CD8-positive, alpha-beta memory T cell (primary cell): ENCODE measurements at regions not wholly inside any gene's neighbourhood (a gene's known extent, or its start where the extent isn't known, plus 50 kb on each side); places are given as distances from the start of the nearest gene placed in this dataset.
A peak's percentile ranks its signal among the peaks of the same experiment; 100 is the strongest.

Experiments used
- CTCF ChIA-PET: fragments of 350-600 bp; sonication (Branson Sonifier 250); formaldehyde crosslinking; loops from one replicate; lab custom pipeline; 2021; ENCODE audit warnings: antibody characterized with exemption; lab: Charles Lee
- POLR2A ChIA-PET: fragments of 350-600 bp; sonication (Branson Sonifier 250); formaldehyde crosslinking; loops from one replicate; lab custom pipeline; 2021; ENCODE audit warnings: antibody characterized with exemption; lab: Charles Lee
- DNase-seq, 5 donors: peaks; one replicate each; pipeline versions ENCODE4 v3.0.0 to v3.0.0-alpha.2; 2020 to 2022; ENCODE audit warnings: mixed read lengths in 1 of 5
- H3K27ac ChIP-seq: one replicate; pipeline ENCODE4 v1.7.0; 2013; ENCODE audit warnings: low read depth, mild to moderate bottlenecking, low read length, moderate library complexity
- H3K27me3 ChIP-seq: 2 replicates; pipeline ENCODE4 v1.7.0; 2013; ENCODE audit warnings: low read length, mild to moderate bottlenecking; ENCODE audit not compliant: insufficient read depth, poor library complexity, severe bottlenecking
- H3K36me3 ChIP-seq: 2 replicates; pipeline ENCODE4 v1.7.0; 2013; ENCODE audit warnings: mild to moderate bottlenecking, low read length, moderate library complexity; ENCODE audit not compliant: insufficient read depth
- H3K4me1 ChIP-seq: 2 replicates; pipeline ENCODE4 v1.7.0; 2013; ENCODE audit warnings: mild to moderate bottlenecking, low read length, moderate library complexity; ENCODE audit not compliant: insufficient read depth
- H3K4me3 ChIP-seq: 2 replicates; pipeline ENCODE4 v1.7.0; 2013; ENCODE audit warnings: mild to moderate bottlenecking, low read length
- H3K9me3 ChIP-seq: 2 replicates; pipeline ENCODE4 v1.7.0; 2013; ENCODE audit warnings: mild to moderate bottlenecking, low read length
- H3K27ac Mint-ChIP-seq, 8 donors: one replicate each; pipeline ENCODE4 v1.8.0; 2020 to 2021; ENCODE audit warnings: mixed read lengths in 8 of 8, mild to moderate bottlenecking in 6 of 8, inconsistent platforms in 3 of 8, moderate library complexity in 3 of 8
- H3K27me3 Mint-ChIP-seq, 2 donors: one replicate each; pipeline ENCODE4 v1.8.0; 2020 to 2021; ENCODE audit warnings: mixed read lengths in 2 of 2, mild to moderate bottlenecking in 1 of 2, moderate library complexity in 1 of 2
- H3K36me3 Mint-ChIP-seq, 3 donors: one replicate each; pipeline ENCODE4 v1.8.0; 2020 to 2021; ENCODE audit warnings: mixed read lengths in 3 of 3, inconsistent platforms in 1 of 3, mild to moderate bottlenecking in 1 of 3
- H3K4me1 Mint-ChIP-seq, 3 donors: one replicate each; pipeline ENCODE4 v1.8.0; 2020 to 2021; ENCODE audit warnings: mixed read lengths in 3 of 3, inconsistent platforms in 1 of 3, mild to moderate bottlenecking in 1 of 3
- H3K4me3 Mint-ChIP-seq, 7 donors: one replicate each; pipeline ENCODE4 v1.8.0; 2020 to 2021; ENCODE audit warnings: mixed read lengths in 7 of 7, mild to moderate bottlenecking in 6 of 7, moderate library complexity in 4 of 7, inconsistent platforms in 2 of 7
- H3K9me3 Mint-ChIP-seq, 5 donors: one replicate each; pipeline ENCODE4 v1.8.0; 2020 to 2022; ENCODE audit warnings: mixed read lengths in 5 of 5, mild to moderate bottlenecking in 3 of 5, moderate library complexity in 2 of 5, inconsistent platforms in 1 of 5

DNA sequence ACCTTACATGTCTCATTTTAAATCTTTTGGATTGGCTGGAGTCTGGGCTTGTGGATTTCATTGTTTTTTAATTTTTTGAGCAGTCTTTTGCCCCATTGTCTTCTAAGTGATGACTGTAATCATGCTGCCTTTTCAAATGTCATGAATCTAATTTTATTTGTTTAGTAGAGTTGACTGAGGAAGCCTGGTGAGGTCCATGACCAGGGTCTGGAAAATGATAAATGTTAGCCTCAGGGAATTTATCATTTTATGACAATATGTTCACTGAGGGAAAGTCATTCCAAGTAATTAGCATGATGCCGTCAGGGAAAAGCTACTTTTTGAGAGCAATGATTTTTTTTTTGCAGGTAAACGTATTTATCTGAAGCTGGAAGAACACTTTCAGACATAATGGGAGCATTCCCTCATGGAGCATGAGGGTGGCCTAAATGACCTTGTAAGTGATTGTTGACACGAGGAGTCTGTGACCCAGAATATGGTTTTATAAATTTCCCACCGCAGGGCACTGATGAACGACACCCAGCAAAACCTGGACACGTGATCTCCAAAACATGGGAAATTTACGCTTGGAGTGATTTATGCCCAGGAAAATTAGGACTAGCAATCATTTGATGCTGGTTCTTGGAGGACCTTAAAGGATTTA is 155.3 kb upstream of the NABP1 start:
- Histone ChIP-seq H3K27me3 (no peaks in the 10 kb centered on the region), H3K9me3 (no peaks in the 10 kb centered on the region), H3K4me1 (no peaks in the 10 kb centered on the region), H3K36me3 (no peaks in the 10 kb centered on the region), H3K27ac (no peak overlapping the region), H3K4me3 (no peak overlapping the region)
- no peak for DNase-seq
- H3K36me3 Mint-ChIP-seq, result peaks cover 0 to 4% (median 0%) of the 10 kb centered on the region in 3 donors
- no peaks in the 10 kb centered on the region for H3K4me1 Mint-ChIP-seq
- H3K27ac Mint-ChIP-seq, result no peak overlapping the region
- peaks cover 3 to 20% of the 10 kb centered on the region in 2 donors for H3K27me3 Mint-ChIP-seq
- POLR2A ChIA-PET, result no interaction called here
- H3K9me3 Mint-ChIP-seq, result no peaks in the 10 kb centered on the region
- CTCF ChIA-PET, result interaction anchor here (1.0 to 5.6 kb wide), 3 partner anchors 350 to 368 kb away, joined by 3 to 72 read pairs (median 7); no protein-coding TSS in a partner anchor
- no peak overlapping the region for H3K4me3 Mint-ChIP-seq

DNA sequence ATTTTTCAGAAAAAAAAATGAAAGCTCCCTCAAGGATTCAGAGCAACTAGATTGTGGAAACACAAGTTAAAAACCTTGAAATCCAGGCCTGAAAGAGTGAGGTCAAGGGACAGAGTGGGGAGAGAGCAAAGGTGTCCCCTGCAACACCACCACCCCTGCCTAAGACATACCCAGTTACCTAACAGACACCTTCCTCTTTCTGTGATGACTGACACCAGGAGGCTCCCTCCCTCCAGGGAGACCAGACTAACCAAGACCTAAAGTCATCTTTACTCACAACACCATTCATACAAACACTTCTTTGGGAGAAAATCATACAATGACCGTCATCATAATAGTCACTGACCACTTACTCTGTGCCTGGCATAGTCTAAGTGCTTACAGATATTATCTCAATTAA is 151.8 kb upstream of the NABP1 start:
- no peak overlapping the region for H3K4me3 Mint-ChIP-seq
- H3K27me3 Mint-ChIP-seq, result peaks cover 0 to 1% of the 10 kb centered on the region in 2 donors
- Histone ChIP-seq H3K27me3 (no peaks in the 10 kb centered on the region), H3K36me3 (no peaks in the 10 kb centered on the region), H3K4me3 (no peak overlapping the region), H3K27ac (no peak overlapping the region), H3K9me3 (no peaks in the 10 kb centered on the region), H3K4me1 (no peaks in the 10 kb centered on the region)
- ChIA-PET CTCF (interaction anchor here (5.6 kb wide), 1 partner anchor 361 kb away, joined by 72 read pairs; no protein-coding TSS in a partner anchor), POLR2A (no interaction called here)
- DNase-seq, result no peak
- no peaks in the 10 kb centered on the region for H3K4me1 Mint-ChIP-seq
- no peaks in the 10 kb centered on the region for H3K36me3 Mint-ChIP-seq
- H3K9me3 Mint-ChIP-seq, result no peaks in the 10 kb centered on the region
- peak overlapping the region in 1 of 8 donors; percentile 23 for H3K27ac Mint-ChIP-seq

DNA sequence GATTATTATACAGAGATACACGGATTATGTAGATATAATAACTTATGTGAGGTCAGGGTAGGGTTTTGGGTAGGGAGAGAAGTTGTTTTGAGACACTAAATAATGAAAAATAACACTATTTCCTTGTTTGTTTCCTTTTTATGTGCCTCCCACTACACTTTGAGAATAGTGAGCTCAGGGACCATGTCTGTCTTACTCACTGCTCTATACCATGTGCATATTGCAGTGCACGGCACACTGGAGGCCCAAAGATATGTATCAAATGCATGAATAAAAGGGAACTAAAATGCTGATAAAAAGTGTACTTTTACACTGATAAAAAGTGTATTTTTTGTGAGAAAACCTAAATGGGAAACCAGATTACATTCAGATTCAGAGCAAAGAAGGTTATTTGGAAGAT is 151.4 kb upstream of the NABP1 start:
- POLR2A ChIA-PET, result no interaction called here
- no peaks in the 10 kb centered on the region for H3K4me1 ChIP-seq
- H3K9me3 Mint-ChIP-seq, result no peaks in the 10 kb centered on the region
- H3K4me1 Mint-ChIP-seq, result no peaks in the 10 kb centered on the region
- H3K36me3 Mint-ChIP-seq, result peaks cover 0 to under 1% (median 0%) of the 10 kb centered on the region in 3 donors
- peaks cover 1 to 2% of the 10 kb centered on the region in 2 donors for H3K27me3 Mint-ChIP-seq
- no peak overlapping the region for H3K4me3 ChIP-seq
- CTCF ChIA-PET, result interaction anchor here (5.6 kb wide), 1 partner anchor 362 kb away, joined by 72 read pairs; no protein-coding TSS in a partner anchor
- DNase-seq, result no peak
- no peaks in the 10 kb centered on the region for H3K36me3 ChIP-seq
- H3K27me3 ChIP-seq, result no peaks in the 10 kb centered on the region
- no peak overlapping the region for H3K4me3 Mint-ChIP-seq
- H3K9me3 ChIP-seq, result no peaks in the 10 kb centered on the region
- H3K27ac ChIP-seq, result no peak overlapping the region
- no peak overlapping the region for H3K27ac Mint-ChIP-seq

DNA sequence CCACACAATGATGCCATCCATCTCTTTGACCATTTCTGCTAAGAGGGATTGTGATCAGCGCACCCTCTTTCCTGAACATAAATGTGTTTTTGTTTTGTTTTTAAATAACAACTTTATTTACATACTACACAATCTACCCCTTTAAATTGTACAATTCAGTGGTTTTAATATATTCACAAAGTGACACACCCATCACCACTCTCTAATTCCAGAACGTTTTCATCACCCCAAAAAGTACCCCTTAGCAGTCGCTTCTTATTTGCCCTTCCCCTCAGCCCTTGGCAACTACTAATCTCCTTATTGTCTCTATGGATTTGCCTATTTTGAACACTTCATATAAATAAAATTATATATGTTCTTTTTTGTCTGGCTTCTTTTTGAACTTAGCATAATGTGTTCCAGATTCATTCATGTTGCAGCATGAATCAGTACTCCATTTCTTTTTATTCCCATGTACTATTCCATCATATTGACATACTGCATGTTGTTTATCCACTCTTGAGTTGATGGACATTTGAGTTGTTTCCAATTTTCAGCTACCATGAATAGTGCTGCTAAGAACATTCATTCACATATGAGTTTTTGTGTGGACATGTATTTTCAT is 150.9 kb upstream of the NABP1 start:
- DNase-seq, result no peak
- POLR2A ChIA-PET, result no interaction called here
- H3K27me3 ChIP-seq, result no peaks in the 10 kb centered on the region
- Mint-ChIP-seq H3K27me3 (peaks cover 1 to 7% of the 10 kb centered on the region in 2 donors), H3K4me1 (no peaks in the 10 kb centered on the region), H3K27ac (no peak overlapping the region), H3K9me3 (no peaks in the 10 kb centered on the region), H3K36me3 (peaks cover 0 to 1% (median 0%) of the 10 kb centered on the region in 3 donors), H3K4me3 (no peak overlapping the region)
- H3K36me3 ChIP-seq, result no peaks in the 10 kb centered on the region
- H3K4me3 ChIP-seq, result no peak overlapping the region
- CTCF ChIA-PET, result no interaction called here
- H3K4me1 ChIP-seq, result no peaks in the 10 kb centered on the region
- H3K27ac ChIP-seq, result no peak overlapping the region
- H3K9me3 ChIP-seq, result no peaks in the 10 kb centered on the region

DNA sequence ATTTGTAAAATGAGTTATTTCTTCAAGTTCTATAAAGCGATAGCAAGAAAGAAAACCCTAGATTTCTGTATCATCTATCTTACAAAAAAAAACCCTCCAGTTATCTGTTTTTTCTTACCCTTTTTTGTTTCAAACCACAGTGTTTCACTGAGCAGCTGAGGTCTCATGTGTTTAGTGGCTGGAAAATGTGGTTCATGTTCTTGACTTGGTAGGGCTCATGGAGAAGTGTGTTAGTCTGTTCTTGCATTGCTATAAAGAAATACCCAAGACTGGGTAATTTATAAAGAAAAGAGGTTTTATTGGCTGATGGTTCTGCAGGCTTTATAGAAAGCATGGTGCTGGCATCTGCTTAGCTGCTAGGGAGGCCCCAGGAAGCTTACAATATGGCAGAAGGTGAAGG is 147.3 kb upstream of the NABP1 start:
- no peak overlapping the region for H3K27ac ChIP-seq
- no peaks in the 10 kb centered on the region for H3K4me1 ChIP-seq
- Mint-ChIP-seq H3K4me3 (no peak overlapping the region), H3K36me3 (peaks cover 0 to 1% (median 0%) of the 10 kb centered on the region in 3 donors), H3K4me1 (no peaks in the 10 kb centered on the region), H3K27ac (peak overlapping the region in 1 of 8 donors; percentile 42), H3K9me3 (no peaks in the 10 kb centered on the region), H3K27me3 (peaks cover 9 to 19% of the 10 kb centered on the region in 2 donors)
- no peak overlapping the region for H3K4me3 ChIP-seq
- ChIA-PET POLR2A (no interaction called here), CTCF (interaction anchor here (0.8 to 1.3 kb wide), 3 partner anchors 8 to 632 kb away, joined by 3 to 4 read pairs (median 3); no protein-coding TSS in a partner anchor)
- H3K27me3 ChIP-seq, result no peaks in the 10 kb centered on the region
- no peak for DNase-seq
- no peaks in the 10 kb centered on the region for H3K36me3 ChIP-seq
- H3K9me3 ChIP-seq, result no peaks in the 10 kb centered on the region

DNA sequence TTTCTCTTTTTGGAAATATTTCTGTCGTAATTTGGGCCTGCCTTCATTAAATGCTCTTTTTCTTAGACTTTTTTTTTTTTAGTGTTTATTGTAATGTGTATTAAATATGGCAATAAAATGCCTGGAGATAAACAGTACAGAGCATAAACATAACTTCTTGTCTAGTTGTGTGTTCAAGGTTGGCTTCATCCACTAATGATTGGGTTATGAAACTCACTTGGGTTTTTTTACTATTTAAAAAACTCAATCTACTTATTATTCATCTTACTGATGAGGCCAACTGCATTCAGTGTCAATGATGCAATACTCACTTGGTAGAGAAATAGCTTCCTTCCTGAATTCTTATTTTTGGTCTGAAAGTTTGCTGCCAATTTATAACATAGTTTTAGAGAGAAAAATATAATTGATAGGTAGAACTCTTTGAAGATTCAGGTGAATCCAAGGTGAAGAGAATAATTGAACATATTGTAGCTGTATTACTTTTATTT is 144.2 kb upstream of the NABP1 start:
- H3K27me3 Mint-ChIP-seq, result peaks cover 12 to 19% of the 10 kb centered on the region in 2 donors
- DNase-seq, result no peak
- no peak overlapping the region for H3K27ac Mint-ChIP-seq
- no peak overlapping the region for H3K4me3 Mint-ChIP-seq
- Histone ChIP-seq H3K27me3 (no peaks in the 10 kb centered on the region), H3K9me3 (no peaks in the 10 kb centered on the region), H3K27ac (no peak overlapping the region), H3K4me3 (no peak overlapping the region), H3K36me3 (no peaks in the 10 kb centered on the region), H3K4me1 (no peaks in the 10 kb centered on the region)
- ChIA-PET CTCF (no interaction called here), POLR2A (no interaction called here)
- peaks cover 0 to 1% (median 0%) of the 10 kb centered on the region in 3 donors for H3K36me3 Mint-ChIP-seq
- H3K9me3 Mint-ChIP-seq, result no peaks in the 10 kb centered on the region
- no peaks in the 10 kb centered on the region for H3K4me1 Mint-ChIP-seq

DNA sequence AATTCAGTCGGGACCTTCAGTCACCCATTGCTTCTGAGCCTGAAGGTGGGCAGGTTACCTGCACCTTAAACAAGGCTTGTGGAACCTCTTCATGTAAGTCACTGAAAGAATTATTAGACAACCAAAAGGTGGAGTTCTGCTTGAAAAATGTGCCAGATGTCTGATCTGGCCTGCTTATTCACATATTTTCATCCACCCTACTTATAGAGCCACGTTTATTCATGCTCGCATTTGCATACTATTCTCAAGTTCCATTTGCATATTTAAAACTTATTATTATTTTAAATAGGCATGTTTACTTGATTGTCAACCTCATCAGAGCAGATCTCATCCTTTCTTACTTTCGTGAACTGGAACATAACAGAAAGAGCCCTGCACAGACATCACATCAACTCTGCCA is 140.0 kb upstream of the NABP1 start:
- Mint-ChIP-seq H3K4me3 (no peak overlapping the region), H3K36me3 (no peaks in the 10 kb centered on the region), H3K9me3 (no peaks in the 10 kb centered on the region), H3K4me1 (no peaks in the 10 kb centered on the region), H3K27ac (no peak overlapping the region), H3K27me3 (peaks cover 12 to 17% of the 10 kb centered on the region in 2 donors)
- Histone ChIP-seq H3K4me1 (no peaks in the 10 kb centered on the region), H3K36me3 (no peaks in the 10 kb centered on the region), H3K27ac (no peak overlapping the region), H3K27me3 (no peaks in the 10 kb centered on the region), H3K9me3 (no peaks in the 10 kb centered on the region), H3K4me3 (no peak overlapping the region)
- POLR2A ChIA-PET, result no interaction called here
- no peak for DNase-seq
- CTCF ChIA-PET, result interaction anchor here (1.1 to 1.4 kb wide), 3 partner anchors 8 to 24 kb away, joined by 3 read pairs; no protein-coding TSS in a partner anchor

DNA sequence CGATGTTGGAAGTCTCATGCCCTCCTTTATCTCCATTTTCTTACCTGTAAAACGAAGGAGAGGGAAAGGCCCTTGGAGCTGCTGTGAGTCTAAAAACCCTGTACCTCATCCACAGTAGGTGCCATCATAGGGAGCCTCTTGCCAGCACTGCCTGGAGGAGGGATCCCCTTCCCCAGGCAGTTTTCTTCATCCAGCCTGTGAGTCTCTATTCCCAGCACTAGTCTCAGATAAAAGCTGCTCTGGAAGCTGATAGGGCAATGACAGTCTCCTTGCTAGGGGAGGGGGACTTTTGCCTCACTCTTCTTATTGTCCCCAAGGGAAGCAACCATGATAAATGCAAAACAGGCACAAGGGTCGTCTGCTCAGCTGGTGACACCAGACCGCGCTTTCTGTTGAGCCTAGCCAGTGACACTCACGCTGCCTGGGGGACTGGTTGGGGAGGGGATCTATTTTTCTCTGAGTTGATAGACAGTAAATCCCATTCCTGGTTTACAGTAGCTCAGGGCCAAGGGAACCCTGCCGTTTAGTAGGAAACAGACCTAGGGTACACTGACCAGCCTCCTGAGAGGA is 139.5 kb upstream of the NABP1 start:
- peaks cover 9 to 17% of the 10 kb centered on the region in 2 donors for H3K27me3 Mint-ChIP-seq
- H3K4me1 ChIP-seq, result no peaks in the 10 kb centered on the region
- no peaks in the 10 kb centered on the region for H3K36me3 ChIP-seq
- no peak for DNase-seq
- no peaks in the 10 kb centered on the region for H3K4me1 Mint-ChIP-seq
- H3K27ac ChIP-seq, result no peak overlapping the region
- POLR2A ChIA-PET, result no interaction called here
- no peaks in the 10 kb centered on the region for H3K27me3 ChIP-seq
- no peaks in the 10 kb centered on the region for H3K36me3 Mint-ChIP-seq
- H3K4me3 Mint-ChIP-seq, result no peak overlapping the region
- no peak overlapping the region for H3K4me3 ChIP-seq
- H3K9me3 ChIP-seq, result no peaks in the 10 kb centered on the region
- CTCF ChIA-PET, result interaction anchor here (0.9 to 2.1 kb wide), 4 partner anchors 8 to 624 kb away, joined by 3 to 13 read pairs (median 3); no protein-coding TSS in a partner anchor
- H3K27ac Mint-ChIP-seq, result no peak overlapping the region
- H3K9me3 Mint-ChIP-seq, result no peaks in the 10 kb centered on the region
